ENCODE measurements at regions not wholly inside any gene's neighbourhood (a gene's known extent, or its start where the extent isn't known, plus 50 kb on each side); places are given as distances from the start of the nearest gene placed in this dataset.
A peak's percentile ranks its signal among the peaks of the same experiment; 100 is the strongest.
"Not testable (repeated sequence)": the region's sequence is repeated elsewhere in the genome, so short reads cannot be mapped to it uniquely, and the experiment has no call there.

DNA sequence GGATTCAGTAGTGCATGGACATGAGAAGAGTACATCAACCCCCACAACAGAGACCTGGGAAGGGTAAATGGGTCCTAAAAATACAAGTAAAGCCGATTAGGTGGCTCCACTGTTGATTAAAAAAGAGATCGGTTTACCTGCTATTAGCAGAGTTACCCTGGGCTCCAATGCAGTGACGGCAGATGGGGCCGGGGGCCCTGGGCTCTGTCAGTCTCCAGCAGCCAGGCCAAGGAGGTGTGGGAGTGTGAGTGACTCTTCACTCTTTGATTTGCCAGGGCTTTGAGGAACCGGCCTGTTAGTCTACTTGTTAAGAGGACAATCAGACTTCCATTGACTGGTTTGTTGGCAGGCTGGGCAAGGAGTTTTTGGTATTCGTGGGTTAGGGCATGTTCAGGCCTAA is 1368.7 kb downstream of the UQCRFS1 start:
- no peak for DNase-seq

- no peak for DNase-seq
These were observed 1369.1 kb downstream of the UQCRFS1 start for GRCh38 chr19:27843861-27844260.

- DNase-seq: no peak
These were observed 1379.9 kb downstream of the UQCRFS1 start for GRCh38 chr19:27833031-27833430.

DNA sequence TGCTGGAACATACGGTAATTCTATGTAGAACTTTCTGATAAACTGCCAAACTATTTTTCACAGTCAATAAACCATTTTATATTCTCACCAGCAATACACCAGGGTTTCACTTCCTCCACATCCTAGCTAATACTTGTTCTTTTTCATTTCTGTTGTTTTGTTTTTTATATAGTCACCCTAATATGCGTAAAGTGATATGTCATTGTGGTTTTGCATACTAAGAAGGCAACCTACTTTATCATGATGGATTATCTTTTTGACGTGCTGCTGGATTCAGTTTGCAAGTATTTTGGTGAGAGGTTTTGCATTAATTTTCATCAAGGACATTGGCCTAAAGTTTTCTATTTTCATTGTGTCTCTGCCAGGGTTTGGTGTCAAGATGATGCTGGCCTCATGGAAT is 1384.1 kb downstream of the UQCRFS1 start:
- no peak for DNase-seq

DNA sequence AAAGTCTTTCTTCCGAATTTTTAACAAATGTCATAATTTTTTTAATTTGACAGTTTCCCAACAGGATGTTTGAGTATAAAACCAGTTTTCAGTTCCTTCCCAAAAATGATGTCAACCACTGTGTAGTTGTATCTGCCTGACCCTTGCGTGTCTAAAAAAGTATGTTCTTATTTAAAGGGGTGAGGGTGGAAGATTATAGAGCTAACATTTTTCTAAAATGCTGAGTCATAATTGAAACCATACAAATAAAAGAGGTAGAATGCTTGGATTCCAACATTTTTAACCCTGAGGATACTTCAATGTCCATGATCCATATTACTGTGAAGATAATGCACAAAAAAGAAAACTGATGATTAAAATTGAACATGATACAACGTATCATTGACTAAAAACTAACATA is 1388.8 kb downstream of the UQCRFS1 start:
- no peak for DNase-seq

GRCh38 chr19:27822336-27822735 is 1390.6 kb downstream of the UQCRFS1 start:
- DNase-seq: no peak

- DNase-seq: no peak
These were observed 1391.4 kb downstream of the UQCRFS1 start for GRCh38 chr19:27821418-27822018.

- no peak for DNase-seq
These were observed 1397.0 kb downstream of the UQCRFS1 start for GRCh38 chr19:27815985-27816384.

GRCh38 chr19:27814834-27815233 is 1398.1 kb downstream of the UQCRFS1 start:
- not testable (repeated sequence) for DNase-seq

- DNase-seq: not testable (repeated sequence)
These were observed 1398.7 kb downstream of the UQCRFS1 start for GRCh38 chr19:27814274-27814673.

DNA sequence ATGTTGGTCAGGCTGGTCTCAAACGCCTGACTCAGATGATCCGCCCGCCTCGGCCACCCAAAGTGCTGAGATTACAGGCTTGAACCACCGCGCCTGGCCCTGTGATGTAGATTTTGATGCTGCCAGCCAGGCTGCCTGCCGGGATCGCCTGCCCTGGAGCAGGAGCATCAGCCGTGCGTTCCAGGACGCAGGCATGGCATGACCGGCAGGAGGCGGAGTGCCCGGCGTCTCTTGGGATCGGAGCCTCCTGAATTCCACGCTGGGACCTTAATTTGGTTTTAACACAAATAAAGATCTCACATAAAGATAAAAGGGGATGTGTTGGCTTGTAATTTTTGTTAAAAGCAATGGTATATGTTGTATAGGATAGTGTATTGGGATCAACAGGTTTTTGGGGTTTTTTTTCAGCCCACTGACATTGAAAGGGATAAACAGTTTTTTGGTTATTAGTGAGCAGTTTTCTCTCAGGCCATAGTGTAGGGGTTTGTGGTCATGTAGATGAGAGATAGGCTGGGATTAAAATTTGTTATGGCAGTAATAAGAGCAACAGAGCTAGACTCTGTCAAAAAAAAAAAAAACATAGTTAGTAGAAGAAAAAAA is 1406.4 kb downstream of the UQCRFS1 start:
- DNase-seq: no peak

GRCh38 chr19:27805848-27806247 is 1407.1 kb downstream of the UQCRFS1 start:
- DNase-seq: no peak

DNA sequence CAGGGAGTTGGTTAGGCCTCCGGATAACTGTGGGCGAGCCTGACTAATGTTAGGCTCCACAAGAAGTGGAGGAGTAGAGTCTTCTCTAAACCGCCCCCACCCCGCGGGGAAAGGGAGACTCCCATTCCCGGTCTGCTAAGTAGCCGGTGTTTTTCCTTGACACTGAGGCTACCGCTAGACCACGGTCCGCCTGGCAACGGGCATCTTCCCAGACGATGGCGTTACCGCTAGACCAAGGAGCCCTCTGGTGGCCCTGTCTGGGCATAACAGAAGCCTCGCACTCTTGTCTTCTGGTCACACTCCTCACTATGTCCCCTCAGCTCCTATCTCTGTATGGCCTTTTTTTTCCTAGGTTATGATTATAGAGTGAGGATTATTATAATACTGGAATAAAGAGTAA is 1410.7 kb downstream of the UQCRFS1 start:
- not testable (repeated sequence) for DNase-seq

DNA sequence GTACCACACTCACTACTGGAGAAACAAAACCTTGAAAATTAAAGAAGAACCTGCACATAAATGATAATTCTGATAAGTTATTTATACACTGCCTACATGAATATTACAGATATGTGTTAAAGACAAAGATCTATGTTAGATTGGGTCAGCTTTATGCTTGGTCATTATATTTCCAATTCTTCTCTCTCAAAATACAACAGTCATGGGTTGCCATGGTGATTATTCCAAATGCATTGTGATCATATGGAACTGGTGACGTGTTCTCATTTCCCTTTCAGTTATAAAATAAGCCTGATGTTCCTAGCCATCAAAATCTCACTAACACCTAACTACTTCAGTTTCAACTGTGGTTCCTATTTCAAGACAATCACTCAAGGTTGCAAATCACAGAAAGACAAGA is 1416.4 kb downstream of the UQCRFS1 start:
- no peak for DNase-seq

DNA sequence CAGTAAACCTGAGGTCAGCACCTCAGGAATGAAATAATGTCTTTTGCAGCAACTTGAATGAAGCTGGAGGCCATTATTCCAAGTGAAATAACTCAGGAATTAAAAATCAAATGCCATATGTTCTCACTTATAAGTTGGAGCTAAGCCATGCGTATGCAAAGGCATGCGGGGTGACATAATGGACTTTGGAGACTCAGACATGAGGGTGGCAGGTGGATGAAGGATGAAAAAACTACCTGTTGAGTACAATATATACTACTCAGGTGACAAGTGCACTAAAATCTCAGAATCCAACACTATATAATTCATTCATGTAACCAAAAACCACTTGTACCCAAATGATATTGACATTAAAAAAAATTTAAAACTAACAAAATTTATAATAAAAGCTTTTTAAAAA is 1416.9 kb downstream of the UQCRFS1 start:
- DNase-seq: no peak

DNA sequence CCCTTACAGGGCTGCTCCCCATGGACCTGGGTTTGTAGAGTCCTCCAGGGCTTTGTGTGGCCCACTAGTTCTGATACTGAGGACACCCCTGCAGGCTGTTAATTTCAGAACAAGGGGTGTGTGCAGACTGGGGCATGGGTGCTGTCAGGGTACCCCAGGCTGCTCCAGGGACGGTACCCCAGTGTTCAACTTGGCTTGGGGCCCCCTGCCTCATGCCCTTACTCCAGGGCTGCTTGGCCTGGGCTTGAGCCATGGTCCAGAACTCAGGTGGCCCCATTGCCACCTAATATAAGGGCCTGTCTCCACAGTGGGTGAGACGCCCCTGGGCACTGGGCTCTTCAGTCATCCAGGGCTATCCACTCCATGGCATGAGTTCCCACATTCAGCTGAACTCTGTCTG is 1417.6 kb downstream of the UQCRFS1 start:
- DNase-seq: no peak

- no peak for DNase-seq
These were observed 1418.4 kb downstream of the UQCRFS1 start for GRCh38 chr19:27794494-27795042.

DNA sequence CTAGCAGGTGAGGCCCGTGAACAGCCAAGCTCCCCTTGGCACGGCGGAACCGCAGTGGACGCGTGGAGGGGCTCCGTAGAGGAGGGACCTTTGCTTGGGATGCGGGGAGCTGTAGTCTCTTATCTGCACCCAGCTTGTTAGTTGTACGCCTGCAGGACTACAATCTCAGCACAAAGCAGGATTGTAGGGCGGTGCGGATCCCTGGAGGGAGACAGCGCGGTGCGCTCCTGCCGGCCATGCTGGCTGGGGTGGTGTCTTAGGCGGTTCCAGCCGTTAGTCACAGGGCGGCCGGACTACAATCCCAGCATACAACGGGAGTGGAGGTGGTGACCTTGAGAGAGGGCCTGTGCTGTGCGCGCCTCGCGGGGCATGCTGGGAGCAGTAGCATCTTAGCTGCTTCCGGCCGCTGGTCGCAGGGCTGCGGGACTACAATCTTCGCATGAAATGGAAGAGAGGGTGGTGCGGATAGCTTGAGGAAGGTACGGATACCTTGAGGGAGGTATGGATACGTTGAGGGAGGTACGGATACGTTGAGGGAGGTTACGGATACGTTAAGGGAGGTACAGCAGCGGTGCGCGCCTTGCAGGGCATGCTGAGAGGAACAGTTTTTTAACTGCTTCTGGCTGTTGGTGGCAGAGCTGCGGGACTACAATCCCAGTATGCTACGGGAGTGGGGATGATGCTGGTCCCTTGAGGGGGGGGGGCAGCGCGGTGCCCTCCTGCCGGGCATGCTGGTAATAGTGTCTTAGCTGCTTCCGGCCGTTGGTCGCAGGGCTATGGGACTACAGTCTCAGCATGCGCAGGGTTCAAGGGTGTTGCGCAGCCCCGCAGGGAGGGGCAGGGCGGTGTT is 1419.1 kb downstream of the UQCRFS1 start:
- peak; percentile 80 to 89 for DNase-seq

DNA sequence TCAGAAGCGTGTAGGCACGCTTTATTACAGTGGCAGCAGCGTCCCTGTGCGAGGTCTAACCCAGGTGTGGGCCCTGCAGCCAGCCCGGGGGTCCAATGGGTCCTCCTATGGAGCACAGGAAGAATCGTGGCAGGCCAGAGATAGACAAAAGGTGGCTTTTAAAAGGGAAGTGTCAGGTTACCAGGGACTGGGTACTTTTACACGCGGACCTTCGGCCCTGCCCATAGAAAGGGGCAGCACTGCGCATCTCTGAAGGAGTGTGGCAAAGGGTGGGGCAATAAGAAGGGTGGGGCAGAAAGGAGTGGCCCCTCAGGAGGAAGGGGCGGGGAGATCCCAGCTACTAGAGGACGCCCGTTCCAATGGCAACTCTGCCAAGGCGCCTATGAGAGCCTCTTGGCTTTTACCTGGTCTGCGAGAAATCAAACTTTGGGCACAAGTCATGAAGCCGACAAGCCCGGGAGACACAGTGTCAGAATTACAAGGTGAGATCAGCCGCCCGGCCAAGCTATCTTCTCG is 1419.8 kb downstream of the UQCRFS1 start:
- peak in 1 of 2 donors; percentile 56 for DNase-seq

GRCh38 chr19:27792576-27793127 is 1420.3 kb downstream of the UQCRFS1 start:
- DNase-seq: no peak

DNA sequence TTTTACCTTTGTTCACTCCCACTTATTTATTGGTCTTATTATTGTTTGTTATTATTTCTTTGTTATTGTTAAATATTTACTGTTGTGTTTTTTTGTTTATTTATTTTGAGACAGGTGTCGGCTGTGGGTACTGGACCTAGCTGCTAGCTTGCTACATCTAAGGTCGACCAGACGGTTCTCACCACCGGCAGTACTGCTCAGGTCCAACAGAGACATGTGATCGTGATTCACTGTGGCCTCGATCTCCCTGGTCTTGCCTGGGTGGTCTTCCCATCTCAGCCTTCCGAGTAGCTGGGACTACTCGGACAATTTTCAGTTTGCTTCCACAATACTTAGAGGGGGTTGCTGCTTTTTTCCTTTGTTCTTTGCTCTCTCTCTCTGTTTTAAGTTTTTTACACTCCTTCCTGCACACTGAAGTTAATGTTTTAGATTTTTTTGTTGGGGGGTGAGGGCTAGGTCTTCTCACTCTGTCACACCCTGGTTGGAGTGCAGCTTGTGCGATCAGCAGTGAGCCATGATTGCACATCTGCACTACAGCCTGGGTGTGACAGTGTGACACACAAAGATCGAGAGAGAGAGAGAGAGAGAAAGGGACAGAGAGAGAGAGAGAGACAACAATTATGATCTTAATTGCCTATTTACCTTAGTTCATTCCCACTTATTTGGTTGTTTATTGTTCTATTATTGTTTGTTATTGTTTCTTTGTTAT is 1432.4 kb downstream of the UQCRFS1 start:
- DNase-seq: no peak

- peak in 1 of 2 donors; percentile 91 for DNase-seq
These were observed 1433.0 kb downstream of the UQCRFS1 start for GRCh38 chr19:27779954-27780353.

DNA sequence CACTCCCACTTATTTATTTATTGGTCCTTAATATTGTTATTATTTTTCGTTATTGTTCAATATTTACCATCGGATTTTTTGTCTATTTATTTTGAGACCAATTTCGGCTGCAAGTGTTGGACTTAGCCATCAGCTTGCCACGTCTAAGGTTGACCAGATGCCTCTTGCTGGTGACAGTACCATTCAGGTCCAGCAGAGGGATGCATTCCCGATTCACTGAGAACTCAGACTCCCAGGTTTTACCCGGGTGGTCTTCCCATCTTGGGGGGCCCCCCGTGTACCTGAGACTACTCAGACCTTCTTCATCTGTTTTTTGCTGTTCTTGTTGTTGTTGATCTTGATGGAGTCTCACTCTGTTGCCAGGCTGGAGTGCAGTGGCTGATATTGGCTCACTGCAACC is 1435.2 kb downstream of the UQCRFS1 start:
- DNase-seq: no peak
